GM10266 (cell line): ENCODE measurements at regions not wholly inside any gene's neighbourhood (a gene's known extent, or its start where the extent isn't known, plus 50 kb on each side); places are given as distances from the start of the nearest gene placed in this dataset.

Source experiments
- DNase-seq: peaks from one replicate; pipeline ENCODE4 v3.0.0; 2012; ENCODE audit errors: extremely low spot score
- CTCF ChIP-seq: IDR thresholded peaks from 2 replicates; pipeline ENCODE4 v1.5.1; 2012; ENCODE audit warnings: mild to moderate bottlenecking, low read depth; ENCODE audit not compliant: control insufficient read depth, insufficient read depth; ENCODE audit errors: missing control alignments

- no peak for DNase-seq
- TF ChIP-seq CTCF, result no peak
Observed at GRCh38 chr10:10256860-10257259, 760.8 kb upstream of the CELF2 start.

- no peak for DNase-seq
- TF ChIP-seq CTCF, result no peak
Observed at GRCh38 chr10:10259013-10259412, 758.7 kb upstream of the CELF2 start.

- no peak for TF ChIP-seq CTCF
- DNase-seq, result no peak
Observed at GRCh38 chr10:10270126-10271050, 747.3 kb upstream of the CELF2 start.

GRCh38 chr10:10271639-10272192 lies 746.0 kb upstream of the CELF2 start:
- DNase-seq, result no peak
- no peak for TF ChIP-seq CTCF

- no peak for TF ChIP-seq CTCF
Observed at GRCh38 chr10:10273661-10274060, 744.0 kb upstream of the CELF2 start.

GRCh38 chr10:10279906-10280305 lies 737.8 kb upstream of the CELF2 start:
- DNase-seq, result no peak
- no peak for TF ChIP-seq CTCF

More at GRCh38 chr10:10273661-10274060, 744.0 kb upstream of the CELF2 start:
- DNase-seq, result no peak

GRCh38 chr10:10292501-10292900 lies 725.2 kb upstream of the CELF2 start:
- no peak for DNase-seq
- no peak for TF ChIP-seq CTCF
